ENCODE measurements at regions not wholly inside any gene's neighbourhood (a gene's known extent, or its start where the extent isn't known, plus 50 kb on each side); places are given as distances from the start of the nearest gene placed in this dataset.

- no peak for TF ChIP-seq REST (IDR thresholded peaks at IDR 0.05; ENCODE audit: borderline replicate concordance)
- no peak for TF ChIP-seq CTCF (IDR thresholded peaks at IDR 0.05; ENCODE audit: poor library complexity, severe bottlenecking)
- no peak for TF ChIP-seq RAD21 (conservative IDR thresholded peaks at IDR 0.05)
- TF ChIP-seq MXI1 (conservative IDR thresholded peaks at IDR 0.05; ENCODE audit: poor library complexity, severe bottlenecking), result no peak
These were observed 747.0 kb upstream of the FLRT2 start for GRCh38 chr14:84782902-84783301.
